Chondrocyte (in vitro differentiated cells): ENCODE measurements at regions not wholly inside any gene's neighbourhood (a gene's known extent, or its start where the extent isn't known, plus 50 kb on each side); places are given as distances from the start of the nearest gene placed in this dataset.
"Not testable (repeated sequence)": the region's sequence is repeated elsewhere in the genome, so short reads cannot be mapped to it uniquely, and the experiment has no call there.

ENCODE experiments used
- DNase-seq: peaks from one replicate; pipeline ENCODE4 v3.0.0; 2021; ENCODE audit warnings: mixed read lengths, low spot score
- H3K27ac Mint-ChIP-seq: one replicate; pipeline ENCODE4 v1.8.0; 2021; ENCODE audit warnings: mild to moderate bottlenecking, moderate library complexity, mixed read lengths; ENCODE audit not compliant: unreplicated experiment
- H3K27me3 Mint-ChIP-seq: 2 replicates; pipeline ENCODE4 v1.8.0; 2021; ENCODE audit warnings: low read depth, mixed read lengths
- H3K36me3 Mint-ChIP-seq: 2 replicates; pipeline ENCODE4 v1.8.0; 2021; ENCODE audit warnings: low read depth, mixed read lengths
- H3K4me1 Mint-ChIP-seq: 2 replicates; pipeline ENCODE4 v1.8.0; 2021; ENCODE audit warnings: low read depth, mild to moderate bottlenecking, mixed read lengths
- H3K4me3 Mint-ChIP-seq: one replicate; pipeline ENCODE4 v1.8.0; 2021; ENCODE audit warnings: mild to moderate bottlenecking, moderate library complexity, mixed read lengths; ENCODE audit not compliant: unreplicated experiment
- H3K9me3 Mint-ChIP-seq: 2 replicates; pipeline ENCODE4 v1.8.0; 2021; ENCODE audit warnings: low read depth, mixed read lengths
- CTCF ChIP-seq: fragments of 200-600 bp; sonication (generic); IDR thresholded peaks from 2 replicates; pipeline ENCODE4 v1.5.0; 2021; ENCODE audit warnings: antibody characterized with exemption, mild to moderate bottlenecking, moderate library complexity

DNA sequence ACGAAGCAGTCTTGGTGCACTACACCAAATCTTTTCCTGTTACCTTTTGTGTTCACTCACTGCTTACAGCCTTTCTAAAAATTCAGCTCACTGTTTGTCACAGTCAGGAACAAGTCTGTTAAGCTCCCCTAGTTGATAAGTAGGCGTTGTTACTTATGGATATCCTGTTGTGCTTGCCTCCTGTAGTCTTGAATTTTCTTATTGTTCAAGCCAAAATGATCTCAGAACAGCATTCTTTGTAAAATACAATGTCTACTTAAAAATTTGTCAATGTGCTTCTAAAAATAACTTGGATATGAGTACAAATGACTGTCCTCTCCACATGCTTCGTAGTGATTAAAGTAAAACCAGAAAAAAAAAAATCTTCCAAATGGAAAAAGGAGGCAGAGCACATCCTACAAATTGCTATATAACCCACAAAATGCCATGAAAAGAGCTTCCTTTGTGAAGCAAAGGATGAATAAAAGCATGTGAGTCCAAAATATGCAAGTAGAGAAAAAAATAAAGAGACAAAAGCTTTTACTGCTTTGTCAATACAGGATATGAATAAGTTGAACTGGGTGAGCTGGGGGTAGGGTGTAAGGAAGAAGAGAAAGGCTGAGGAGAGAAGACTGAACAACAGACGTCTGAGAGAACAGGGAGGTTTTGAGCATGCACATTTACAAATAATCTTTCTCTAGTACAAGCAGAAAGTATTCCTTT, 228.9 kb upstream of the ADGRL4 start:
- TF ChIP-seq CTCF = no peak
- Mint-ChIP-seq H3K36me3 (no peaks in the 10 kb centered on the region), H3K4me3 (no peak overlapping the region), H3K27me3 (no peaks in the 10 kb centered on the region), H3K9me3 (peaks cover 4% of the 10 kb centered on the region), H3K4me1 (peaks cover 13% of the 10 kb centered on the region), H3K27ac (no peak overlapping the region)
- no peak for DNase-seq

DNA sequence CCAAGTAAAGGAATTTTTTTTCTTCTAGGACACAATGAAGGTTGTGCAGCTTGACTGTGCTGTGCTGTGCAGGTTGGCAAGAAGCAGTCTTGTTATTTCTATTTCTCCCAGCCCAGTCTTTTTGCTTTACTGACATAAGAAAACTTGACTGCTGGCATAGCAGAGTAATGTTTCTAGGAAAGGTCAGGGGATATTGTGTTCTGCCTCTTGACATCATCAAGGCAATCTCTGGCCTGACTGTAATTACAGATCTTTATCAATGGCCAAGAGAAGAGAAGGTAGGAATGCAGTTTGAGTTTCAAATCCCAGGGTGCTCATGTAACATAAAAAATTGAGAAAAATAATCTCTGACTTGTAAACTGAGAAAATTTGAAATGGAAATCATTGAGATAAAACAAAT, 226.3 kb upstream of the ADGRL4 start:
- Mint-ChIP-seq H3K4me3 (no peak overlapping the region), H3K27me3 (no peaks in the 10 kb centered on the region), H3K4me1 (peaks cover 22% of the 10 kb centered on the region), H3K9me3 (peaks cover 2% of the 10 kb centered on the region), H3K27ac (no peak overlapping the region), H3K36me3 (no peaks in the 10 kb centered on the region)
- no peak for TF ChIP-seq CTCF
- DNase-seq = no peak

GRCh38 chr1:79230751-79231150, 224.2 kb upstream of the ADGRL4 start:
- not testable (repeated sequence) for H3K27me3 Mint-ChIP-seq, H3K36me3 Mint-ChIP-seq, H3K27ac Mint-ChIP-seq, H3K9me3 Mint-ChIP-seq, DNase-seq, H3K4me3 Mint-ChIP-seq
- peaks cover 26% of the 10 kb centered on the region for H3K4me1 Mint-ChIP-seq

DNA sequence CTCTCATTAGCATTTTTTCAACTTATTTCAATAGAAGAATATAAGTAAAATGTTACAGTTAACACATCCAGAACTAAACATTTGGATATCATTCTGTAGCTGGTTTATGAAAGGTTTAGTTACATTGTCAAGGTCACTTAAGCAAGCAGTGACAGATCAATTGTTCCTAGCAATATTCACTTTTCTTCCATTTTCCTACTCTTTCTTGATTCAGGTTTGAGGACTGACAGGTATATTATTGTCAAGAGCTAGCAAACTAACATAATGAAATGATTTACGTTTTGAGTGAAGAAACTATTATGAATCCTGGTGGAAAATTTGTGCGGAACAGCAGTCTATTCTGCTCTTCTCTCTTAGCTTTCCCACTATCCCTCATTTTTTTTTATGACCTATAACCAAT, 220.4 kb upstream of the ADGRL4 start:
- Mint-ChIP-seq H3K36me3 (no peaks in the 10 kb centered on the region), H3K9me3 (peaks cover 2% of the 10 kb centered on the region), H3K4me3 (no peak overlapping the region), H3K27me3 (no peaks in the 10 kb centered on the region), H3K4me1 (peaks cover 14% of the 10 kb centered on the region), H3K27ac (no peak overlapping the region)
- DNase-seq = no peak
- no peak for TF ChIP-seq CTCF

GRCh38 chr1:79224537-79224936, 218.0 kb upstream of the ADGRL4 start:
- no peaks in the 10 kb centered on the region for H3K36me3 Mint-ChIP-seq
- H3K4me1 Mint-ChIP-seq = peaks cover 14% of the 10 kb centered on the region
- no peak for DNase-seq
- H3K27me3 Mint-ChIP-seq = no peaks in the 10 kb centered on the region
- no peak for TF ChIP-seq CTCF
- H3K9me3 Mint-ChIP-seq = peaks cover 6% of the 10 kb centered on the region
- no peak overlapping the region for H3K4me3 Mint-ChIP-seq
- no peak overlapping the region for H3K27ac Mint-ChIP-seq

DNA sequence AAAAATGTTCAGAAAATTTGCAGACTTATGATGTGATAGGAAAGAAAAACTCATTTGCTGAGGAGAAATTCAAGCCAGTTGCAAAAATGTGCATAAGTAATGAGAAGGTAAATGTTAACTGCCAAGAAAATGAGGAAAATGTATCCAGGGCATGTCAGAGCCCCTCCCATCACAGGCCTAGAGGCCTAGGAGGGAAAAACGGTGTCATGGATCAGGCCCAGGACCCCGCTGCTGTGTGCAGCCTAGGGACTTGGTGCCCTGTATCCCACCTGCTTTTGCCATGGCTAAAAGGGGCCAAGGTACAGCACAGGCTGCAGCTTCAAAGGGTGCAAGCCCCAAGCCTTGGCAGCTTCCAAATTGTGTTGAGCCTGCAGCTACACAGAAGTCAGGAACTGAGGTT, 214.0 kb upstream of the ADGRL4 start:
- no peak for DNase-seq

More for the DNA sequence above, 214.0 kb upstream of the ADGRL4 start:
- no peak for TF ChIP-seq CTCF
- Mint-ChIP-seq H3K4me1 (no peaks in the 10 kb centered on the region), H3K27me3 (no peaks in the 10 kb centered on the region), H3K27ac (no peak overlapping the region), H3K4me3 (no peak overlapping the region), H3K36me3 (no peaks in the 10 kb centered on the region), H3K9me3 (peaks cover 6% of the 10 kb centered on the region)
